IPS-20b (cell line): ENCODE measurements at regions not wholly inside any gene's neighbourhood (a gene's known extent, or its start where the extent isn't known, plus 50 kb on each side); places are given as distances from the start of the nearest gene placed in this dataset.

Experiments used
- H3K27ac ChIP-seq: one replicate; pipeline ENCODE4 v1.5.1; 2013; ENCODE audit warnings: low read length
- H3K27me3 ChIP-seq: 2 replicates; pipeline ENCODE4 v1.6.1; 2013; ENCODE audit warnings: mild to moderate bottlenecking, low read length, inconsistent platforms; ENCODE audit not compliant: insufficient read depth
- H3K36me3 ChIP-seq: 2 replicates; pipeline ENCODE4 v1.6.1; 2013; ENCODE audit warnings: low read depth, mild to moderate bottlenecking, inconsistent platforms, low read length, moderate library complexity; ENCODE audit not compliant: insufficient read depth
- H3K4me1 ChIP-seq: 2 replicates; pipeline ENCODE4 v1.6.1; 2013; ENCODE audit warnings: mild to moderate bottlenecking, control low read depth, inconsistent platforms, low read length, moderate library complexity; ENCODE audit not compliant: insufficient read depth
- H3K4me3 ChIP-seq: 2 replicates; pipeline ENCODE4 v1.5.1; 2013; ENCODE audit warnings: mild to moderate bottlenecking, low read length, inconsistent platforms
- H3K9ac ChIP-seq: 2 replicates; pipeline ENCODE4 v1.6.1; 2013; ENCODE audit warnings: low read depth, mild to moderate bottlenecking, inconsistent platforms, low read length, moderate library complexity
- H3K9me3 ChIP-seq: 2 replicates; pipeline ENCODE4 v1.6.1; 2013; ENCODE audit warnings: mild to moderate bottlenecking, low read depth, low read length, inconsistent platforms; ENCODE audit not compliant: insufficient read depth

DNA sequence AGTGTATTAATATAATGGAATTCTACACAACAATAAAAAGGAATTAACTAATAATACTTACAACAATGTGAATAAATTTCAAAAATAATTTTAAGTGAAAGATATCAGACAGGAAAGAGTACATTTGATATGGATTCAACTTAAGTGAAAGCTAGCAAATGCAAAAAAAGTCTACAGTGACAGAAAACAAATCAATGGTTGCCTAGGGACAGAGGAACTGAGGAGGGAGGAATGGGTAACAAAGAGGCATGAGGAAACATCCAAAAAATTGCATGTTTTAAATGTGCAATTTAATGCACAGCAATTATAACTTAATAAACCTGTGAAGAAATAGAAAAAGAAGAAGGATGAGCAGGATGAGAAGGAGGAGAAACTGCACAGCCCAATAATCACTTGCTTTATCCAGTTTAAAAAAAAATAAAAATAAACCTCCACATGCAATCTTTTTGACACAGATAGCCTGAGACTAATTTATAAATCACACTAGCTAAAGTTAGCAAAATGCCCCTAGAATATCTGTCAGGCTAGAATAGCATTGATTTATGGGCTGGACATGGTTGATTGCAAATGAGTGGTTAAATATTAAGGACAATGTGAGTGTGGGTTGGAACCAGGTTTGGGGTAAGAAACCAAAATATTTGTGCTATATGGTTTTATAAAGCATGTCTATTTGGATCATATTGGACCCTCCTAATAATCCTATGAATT, 1089.1 kb downstream of the TRHDE start:
- Histone ChIP-seq H3K36me3 (no peaks in the 10 kb centered on the region), H3K4me3 (no peak overlapping the region), H3K27ac (no peak overlapping the region), H3K9ac (no peak overlapping the region), H3K27me3 (no peaks in the 10 kb centered on the region), H3K9me3 (no peaks in the 10 kb centered on the region), H3K4me1 (peaks cover 4% of the 10 kb centered on the region; the same call in 1 of the 2 replicates)

GRCh38 chr12:73361864-73362230, 1089.7 kb downstream of the TRHDE start:
- Histone ChIP-seq H3K4me3 (no peak overlapping the region), H3K9me3 (no peaks in the 10 kb centered on the region), H3K27ac (no peak overlapping the region), H3K36me3 (no peaks in the 10 kb centered on the region), H3K4me1 (peaks cover 4% of the 10 kb centered on the region; the same call in 1 of the 2 replicates), H3K9ac (no peak overlapping the region), H3K27me3 (no peaks in the 10 kb centered on the region)

- Histone ChIP-seq H3K4me3 (no peak overlapping the region), H3K4me1 (peaks cover 4% of the 10 kb centered on the region; the same call in 1 of the 2 replicates), H3K9ac (no peak overlapping the region), H3K36me3 (no peaks in the 10 kb centered on the region), H3K9me3 (no peaks in the 10 kb centered on the region), H3K27ac (no peak overlapping the region), H3K27me3 (no peaks in the 10 kb centered on the region)
Observed at GRCh38 chr12:73362666-73363065, 1090.5 kb downstream of the TRHDE start.

DNA sequence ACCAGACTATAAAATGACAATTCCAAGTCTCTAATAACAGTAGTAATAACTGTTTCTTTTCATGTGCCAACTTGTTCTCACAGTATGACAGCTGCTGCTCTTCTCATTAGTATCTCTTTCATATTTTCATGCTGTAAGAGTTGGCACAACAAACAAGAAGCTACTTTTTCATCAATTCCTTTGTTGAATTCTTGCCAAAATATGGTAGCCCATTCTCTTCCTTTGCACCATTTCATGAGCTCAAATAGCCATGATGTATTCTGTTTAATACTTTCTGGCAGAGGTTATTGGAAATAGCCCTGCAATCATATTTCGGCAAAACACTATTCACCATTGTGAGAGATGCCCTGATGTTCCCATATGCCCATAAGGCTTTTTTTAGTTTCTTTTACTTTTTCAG, 1100.7 kb downstream of the TRHDE start:
- Histone ChIP-seq H3K9me3 (no peaks in the 10 kb centered on the region), H3K4me1 (no peaks in the 10 kb centered on the region), H3K27ac (no peak overlapping the region), H3K4me3 (no peak overlapping the region), H3K36me3 (no peaks in the 10 kb centered on the region), H3K27me3 (no peaks in the 10 kb centered on the region), H3K9ac (no peak overlapping the region)

DNA sequence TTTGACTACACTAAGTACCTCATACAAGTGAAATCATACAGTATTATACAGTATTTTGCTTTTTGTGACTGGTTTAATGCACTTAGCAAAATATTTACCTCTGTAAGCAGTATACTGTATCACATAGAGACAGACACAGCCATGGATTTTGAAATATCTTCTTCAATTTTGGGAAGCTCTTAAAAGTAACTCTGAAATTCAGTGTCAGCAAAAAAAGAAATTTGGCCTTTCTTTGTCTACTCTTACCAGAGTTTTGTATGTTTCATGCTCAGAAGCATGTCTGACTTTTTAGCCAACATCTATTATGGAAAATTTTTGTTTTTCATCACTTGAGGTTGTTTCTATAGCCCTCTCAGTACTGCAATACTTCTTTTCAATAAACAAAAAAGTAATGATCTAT, 1102.2 kb downstream of the TRHDE start:
- Histone ChIP-seq H3K36me3 (no peaks in the 10 kb centered on the region), H3K9me3 (no peaks in the 10 kb centered on the region), H3K9ac (no peak overlapping the region), H3K4me1 (no peaks in the 10 kb centered on the region), H3K27ac (no peak overlapping the region), H3K4me3 (no peak overlapping the region), H3K27me3 (no peaks in the 10 kb centered on the region)

DNA sequence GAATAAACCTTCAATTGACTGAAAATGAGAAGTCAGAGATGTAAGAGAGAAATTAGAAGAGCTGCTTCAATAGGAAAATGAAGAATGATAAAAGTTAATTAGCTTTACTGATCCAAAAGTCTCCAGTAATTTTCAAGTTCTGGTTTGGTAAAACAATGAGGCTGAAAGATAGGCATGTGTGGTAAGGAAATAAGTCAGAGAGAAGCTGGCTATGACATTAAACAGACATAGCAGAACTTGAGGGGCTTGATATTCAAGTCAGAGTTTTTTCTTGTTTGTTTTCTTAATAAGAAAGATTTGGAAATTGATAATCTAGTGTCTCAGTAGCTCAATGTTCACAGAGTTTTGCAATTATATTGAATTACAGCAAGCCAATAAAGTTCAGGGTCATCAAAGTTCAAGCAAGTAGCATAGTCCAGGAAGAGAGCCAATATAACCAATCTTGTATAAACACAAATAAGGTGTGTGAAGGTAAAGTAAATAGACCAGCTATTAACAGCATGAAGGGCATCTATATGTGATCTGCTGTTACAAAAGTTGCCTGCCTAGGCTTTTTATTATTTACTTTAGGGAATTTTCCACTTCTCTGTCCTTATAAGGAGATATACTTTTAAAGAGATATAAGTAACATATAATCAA, 1111.5 kb downstream of the TRHDE start:
- Histone ChIP-seq H3K9me3 (no peaks in the 10 kb centered on the region), H3K36me3 (no peaks in the 10 kb centered on the region), H3K9ac (no peak overlapping the region), H3K4me3 (no peak overlapping the region), H3K27ac (no peak overlapping the region), H3K4me1 (no peaks in the 10 kb centered on the region), H3K27me3 (no peaks in the 10 kb centered on the region)

GRCh38 chr12:73384592-73384991, 1112.4 kb downstream of the TRHDE start:
- Histone ChIP-seq H3K4me1 (no peaks in the 10 kb centered on the region), H3K27ac (no peak overlapping the region), H3K4me3 (no peak overlapping the region), H3K36me3 (no peaks in the 10 kb centered on the region), H3K9me3 (no peaks in the 10 kb centered on the region), H3K27me3 (no peaks in the 10 kb centered on the region), H3K9ac (no peak overlapping the region)

DNA sequence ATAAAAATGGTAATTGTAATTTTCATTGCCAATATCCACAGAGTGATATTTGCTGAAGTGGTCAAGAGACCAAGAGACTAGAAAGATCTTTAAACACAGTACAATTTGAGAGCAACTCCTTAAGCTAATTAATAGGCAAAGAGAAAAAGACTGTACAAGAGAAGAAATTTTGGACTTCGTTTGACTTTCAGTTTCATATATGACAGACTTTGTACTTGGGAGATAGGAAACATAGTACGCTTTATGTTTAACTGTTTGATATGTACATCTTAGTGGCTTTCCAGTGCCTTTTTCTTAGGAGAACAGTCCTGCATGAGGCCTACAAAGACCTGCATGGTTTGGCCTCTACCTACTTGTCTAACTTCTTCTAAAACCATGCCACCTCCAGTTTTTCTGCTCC, 1118.1 kb downstream of the TRHDE start:
- no peaks in the 10 kb centered on the region for H3K9me3 ChIP-seq
- H3K4me1 ChIP-seq = no peaks in the 10 kb centered on the region
- H3K4me3 ChIP-seq = no peak overlapping the region
- H3K36me3 ChIP-seq = no peaks in the 10 kb centered on the region
- H3K27ac ChIP-seq = no peak overlapping the region
- no peak overlapping the region for H3K9ac ChIP-seq
- no peaks in the 10 kb centered on the region for H3K27me3 ChIP-seq

DNA sequence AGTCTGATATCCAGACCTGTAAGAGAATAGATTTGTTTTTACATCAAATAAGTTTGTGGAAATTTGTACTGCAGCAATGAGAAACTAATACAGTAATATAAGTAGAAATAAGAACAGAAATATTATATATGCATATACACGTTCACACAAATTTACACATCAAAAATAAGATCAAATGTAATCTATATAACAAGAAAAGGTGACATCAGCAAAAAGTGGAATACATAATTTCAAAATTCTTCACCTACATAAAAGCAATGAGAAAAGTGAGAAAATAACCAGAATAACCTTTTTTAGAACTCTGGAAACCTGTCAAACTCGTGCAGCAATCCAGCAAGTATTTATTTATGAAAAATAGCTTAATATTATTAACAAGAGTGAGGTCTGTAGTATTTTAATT, 1124.6 kb upstream of the ATXN7L3B start:
- Histone ChIP-seq H3K4me1 (no peaks in the 10 kb centered on the region), H3K27me3 (no peaks in the 10 kb centered on the region), H3K4me3 (no peak overlapping the region), H3K36me3 (no peaks in the 10 kb centered on the region), H3K9me3 (peaks cover 32% of the 10 kb centered on the region), H3K27ac (no peak overlapping the region), H3K9ac (no peak overlapping the region)

DNA sequence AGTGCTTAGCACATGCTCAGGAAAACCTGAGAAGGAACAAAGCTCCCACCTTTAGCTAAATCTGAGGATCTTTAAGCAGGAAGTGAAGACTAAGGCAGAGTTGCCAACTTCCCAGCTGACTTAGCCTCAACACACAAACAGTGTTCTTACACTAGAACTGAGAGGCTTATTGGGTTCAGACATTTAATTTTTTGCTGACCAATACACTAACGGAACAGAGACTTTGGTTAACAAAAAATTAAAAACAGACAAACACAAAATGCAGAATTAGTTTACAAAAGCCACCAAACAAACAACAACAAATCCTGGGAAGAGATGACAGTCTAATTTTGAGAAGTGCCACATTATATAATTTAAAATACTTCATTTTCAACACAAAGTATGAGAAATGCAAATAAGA, 1123.7 kb upstream of the ATXN7L3B start:
- no peaks in the 10 kb centered on the region for H3K27me3 ChIP-seq

GRCh38 chr12:73414926-73415325, 1122.7 kb upstream of the ATXN7L3B start:
- Histone ChIP-seq H3K36me3 (no peaks in the 10 kb centered on the region), H3K27me3 (no peaks in the 10 kb centered on the region), H3K4me3 (no peak overlapping the region), H3K9me3 (peaks cover 32% of the 10 kb centered on the region), H3K27ac (no peak overlapping the region), H3K9ac (no peak overlapping the region), H3K4me1 (no peaks in the 10 kb centered on the region)

More for the DNA sequence above, 1123.7 kb upstream of the ATXN7L3B start:
- Histone ChIP-seq H3K9ac (no peak overlapping the region), H3K9me3 (peaks cover 32% of the 10 kb centered on the region), H3K36me3 (no peaks in the 10 kb centered on the region), H3K4me1 (no peaks in the 10 kb centered on the region), H3K4me3 (no peak overlapping the region), H3K27ac (no peak overlapping the region)

DNA sequence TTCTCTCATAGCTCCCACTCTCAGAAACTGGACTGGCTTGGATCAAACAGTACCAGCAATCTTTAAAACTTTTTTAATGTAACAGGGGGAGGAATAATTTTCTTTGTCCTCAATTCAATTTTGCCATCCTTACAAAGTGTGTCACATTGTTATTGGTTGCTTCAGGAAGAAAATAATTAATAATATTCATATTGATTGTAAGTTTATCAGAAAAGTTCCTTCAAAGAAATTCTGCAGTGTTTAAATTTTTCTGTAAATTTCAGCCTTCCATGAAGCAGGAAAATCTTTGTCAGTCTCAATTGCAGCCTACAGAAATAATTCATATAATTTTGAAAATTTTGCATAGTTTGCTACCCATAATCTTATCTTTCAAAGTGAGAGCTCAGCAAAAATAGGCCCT, 1119.1 kb upstream of the ATXN7L3B start:
- H3K27me3 ChIP-seq = no peaks in the 10 kb centered on the region
- no peaks in the 10 kb centered on the region for H3K4me1 ChIP-seq

More for the DNA sequence above, 1119.1 kb upstream of the ATXN7L3B start:
- Histone ChIP-seq H3K27ac (no peak overlapping the region), H3K4me3 (no peak overlapping the region), H3K9me3 (peaks cover 32% of the 10 kb centered on the region), H3K36me3 (no peaks in the 10 kb centered on the region), H3K9ac (no peak overlapping the region)
